Nephron progenitor cell (in vitro differentiated cells): ENCODE measurements at regions not wholly inside any gene's neighbourhood (a gene's known extent, or its start where the extent isn't known, plus 50 kb on each side); places are given as distances from the start of the nearest gene placed in this dataset.

ENCODE experiments used
- DNase-seq: peaks from one replicate; pipeline ENCODE4 v3.0.0; 2021
- H3K27ac Mint-ChIP-seq: 2 replicates; pipeline ENCODE4 v1.8.0; 2021; ENCODE audit warnings: mild to moderate bottlenecking, moderate library complexity, mixed read lengths
- H3K27me3 Mint-ChIP-seq: 2 replicates; pipeline ENCODE4 v1.8.0; 2021; ENCODE audit warnings: mild to moderate bottlenecking, low read depth, mixed read lengths; ENCODE audit not compliant: poor library complexity
- H3K36me3 Mint-ChIP-seq: 2 replicates; pipeline ENCODE4 v1.8.0; 2021; ENCODE audit warnings: low read depth, mixed read lengths
- H3K4me1 Mint-ChIP-seq: 2 replicates; pipeline ENCODE4 v1.8.0; 2021; ENCODE audit warnings: mixed read lengths
- H3K4me3 Mint-ChIP-seq: 2 replicates; pipeline ENCODE4 v1.8.0; 2021; ENCODE audit warnings: mild to moderate bottlenecking, moderate library complexity, mixed read lengths
- H3K9me3 Mint-ChIP-seq: 2 replicates; pipeline ENCODE4 v1.8.0; 2021; ENCODE audit warnings: mild to moderate bottlenecking, moderate library complexity, mixed read lengths
- TF ChIP-seq, protein P1 (sequence below): fragments of 200-600 bp; sonication (generic); IDR thresholded peaks from 2 replicates; pipeline ENCODE4 v1.5.0; 2021; ENCODE audit warnings: antibody characterized with exemption

DNA sequence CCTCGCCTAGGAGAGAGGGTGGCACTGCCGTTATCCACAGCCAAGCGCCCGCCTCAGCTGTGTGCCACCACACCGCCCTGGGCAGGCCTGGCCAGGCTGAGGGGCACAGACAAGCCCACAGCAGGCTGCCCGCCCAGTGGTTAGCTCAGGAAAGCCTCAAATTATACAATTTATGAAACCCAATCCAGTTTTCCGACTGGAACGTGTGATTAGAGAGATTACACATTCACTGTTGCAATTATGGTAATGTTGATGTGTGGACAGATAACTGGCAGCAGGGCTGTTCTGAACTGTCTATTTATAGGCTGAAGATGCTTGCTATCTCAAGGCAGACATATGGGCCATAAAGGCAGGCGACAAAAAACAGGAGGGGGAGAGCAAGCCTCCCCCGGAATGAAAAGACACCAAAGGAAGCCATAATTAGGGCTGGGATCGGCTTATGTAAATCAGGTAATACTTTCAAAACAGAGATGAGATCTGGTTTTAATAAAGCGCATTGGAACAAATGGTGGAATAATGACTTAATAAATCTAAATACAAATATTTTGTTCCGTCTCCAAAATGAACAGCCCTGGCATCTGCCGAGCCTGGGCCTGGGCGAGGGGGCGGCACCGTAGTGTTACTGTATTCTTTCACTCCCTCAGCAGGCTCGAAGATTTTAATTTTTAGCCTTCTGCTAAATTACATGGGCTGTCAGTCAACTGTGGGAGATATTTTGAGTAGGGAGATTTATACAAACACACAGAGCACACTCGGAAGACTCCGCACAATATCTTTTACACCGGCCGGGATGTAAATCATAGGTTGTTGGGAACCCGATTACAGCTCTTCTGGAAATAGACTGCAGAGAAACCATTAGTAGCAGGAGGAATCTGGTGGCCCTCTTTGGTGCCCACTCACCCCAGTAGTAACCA lies 103.1 kb upstream of the TLE3 start:
- peaks cover 18% of the 10 kb centered on the region for H3K27me3 Mint-ChIP-seq
- TF ChIP-seq, protein P1, sequence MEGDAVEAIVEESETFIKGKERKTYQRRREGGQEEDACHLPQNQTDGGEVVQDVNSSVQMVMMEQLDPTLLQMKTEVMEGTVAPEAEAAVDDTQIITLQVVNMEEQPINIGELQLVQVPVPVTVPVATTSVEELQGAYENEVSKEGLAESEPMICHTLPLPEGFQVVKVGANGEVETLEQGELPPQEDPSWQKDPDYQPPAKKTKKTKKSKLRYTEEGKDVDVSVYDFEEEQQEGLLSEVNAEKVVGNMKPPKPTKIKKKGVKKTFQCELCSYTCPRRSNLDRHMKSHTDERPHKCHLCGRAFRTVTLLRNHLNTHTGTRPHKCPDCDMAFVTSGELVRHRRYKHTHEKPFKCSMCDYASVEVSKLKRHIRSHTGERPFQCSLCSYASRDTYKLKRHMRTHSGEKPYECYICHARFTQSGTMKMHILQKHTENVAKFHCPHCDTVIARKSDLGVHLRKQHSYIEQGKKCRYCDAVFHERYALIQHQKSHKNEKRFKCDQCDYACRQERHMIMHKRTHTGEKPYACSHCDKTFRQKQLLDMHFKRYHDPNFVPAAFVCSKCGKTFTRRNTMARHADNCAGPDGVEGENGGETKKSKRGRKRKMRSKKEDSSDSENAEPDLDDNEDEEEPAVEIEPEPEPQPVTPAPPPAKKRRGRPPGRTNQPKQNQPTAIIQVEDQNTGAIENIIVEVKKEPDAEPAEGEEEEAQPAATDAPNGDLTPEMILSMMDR, result no peak
- peaks cover 71% of the 10 kb centered on the region for H3K4me1 Mint-ChIP-seq

DNA sequence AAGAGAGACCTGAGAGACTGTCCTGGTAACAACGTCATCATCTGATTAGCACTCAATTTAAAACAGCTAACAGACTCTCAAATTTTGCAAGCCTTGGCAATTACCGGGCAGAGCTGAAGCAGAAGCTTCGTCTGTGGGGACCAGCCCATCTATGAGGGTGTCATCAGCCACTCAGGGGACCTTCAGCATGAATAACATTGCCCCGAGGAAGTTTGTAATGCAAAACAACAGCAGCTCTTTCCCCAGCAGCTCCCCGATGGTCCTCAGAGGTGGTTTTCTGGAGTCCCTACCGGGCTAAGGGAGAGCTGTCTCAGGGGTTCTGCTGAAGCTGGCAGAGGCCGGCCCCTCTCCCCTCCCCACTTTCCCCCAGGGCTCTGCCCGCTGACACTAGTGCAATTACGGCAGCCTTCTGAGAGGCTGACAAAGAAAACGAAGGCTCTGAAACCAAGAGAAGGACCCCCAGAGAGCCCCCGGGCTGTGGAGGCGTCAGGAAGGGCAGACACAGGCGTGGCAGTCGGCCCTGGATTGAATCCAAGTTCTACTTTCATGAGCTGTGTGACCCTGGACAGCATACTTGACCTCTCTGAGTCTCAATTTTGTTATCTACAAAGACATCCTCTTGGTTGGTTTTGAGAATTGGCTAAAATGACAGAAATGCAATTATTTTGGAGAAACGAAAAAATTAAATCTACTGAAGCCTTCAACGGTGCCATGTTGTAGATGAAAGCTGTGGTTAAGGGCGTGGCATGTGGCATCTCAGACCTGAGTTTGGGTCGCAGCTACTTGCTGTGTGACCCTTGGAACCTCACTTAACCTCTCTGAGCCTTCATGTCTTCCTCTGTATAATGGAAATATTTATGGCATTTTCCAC lies 102.1 kb upstream of the TLE3 start:
- H3K27me3 Mint-ChIP-seq, result peaks cover 17% of the 10 kb centered on the region
- no peak overlapping the region for H3K4me3 Mint-ChIP-seq
- no peaks in the 10 kb centered on the region for H3K9me3 Mint-ChIP-seq
- DNase-seq, result no peak
- H3K27ac Mint-ChIP-seq, result no peak overlapping the region
- TF ChIP-seq, protein P1, result no peak
- H3K36me3 Mint-ChIP-seq, result no peaks in the 10 kb centered on the region
- H3K4me1 Mint-ChIP-seq, result peaks cover 72% of the 10 kb centered on the region

More for the DNA sequence above, 103.1 kb upstream of the TLE3 start:
- no peaks in the 10 kb centered on the region for H3K36me3 Mint-ChIP-seq
- no peak overlapping the region for H3K27ac Mint-ChIP-seq
- no peak overlapping the region for H3K4me3 Mint-ChIP-seq
- no peaks in the 10 kb centered on the region for H3K9me3 Mint-ChIP-seq
- no peak for DNase-seq

DNA sequence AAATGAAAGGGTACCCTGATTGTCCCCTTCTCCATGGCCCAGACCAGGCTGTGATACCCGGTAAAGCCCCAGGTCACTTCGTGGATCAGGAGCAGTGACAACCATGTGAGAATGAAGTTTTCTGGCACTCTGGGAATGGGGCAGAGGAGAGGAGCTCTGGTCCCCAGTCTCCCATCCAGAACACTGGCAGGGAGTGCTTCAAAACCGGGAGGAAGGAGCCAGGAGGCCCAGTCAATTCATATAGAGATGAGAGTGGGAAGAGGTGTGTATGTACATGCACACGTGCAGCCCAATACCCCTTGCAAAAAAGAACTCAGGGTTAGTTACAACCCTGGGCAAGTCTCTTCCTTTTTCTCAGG lies 101.4 kb upstream of the TLE3 start:
- DNase-seq, result no peak
- Mint-ChIP-seq H3K4me1 (peaks cover 71% of the 10 kb centered on the region), H3K27me3 (peaks cover 17% of the 10 kb centered on the region), H3K27ac (no peak overlapping the region), H3K4me3 (no peak overlapping the region), H3K36me3 (no peaks in the 10 kb centered on the region), H3K9me3 (no peaks in the 10 kb centered on the region)
- TF ChIP-seq, protein P1, result no peak

DNA sequence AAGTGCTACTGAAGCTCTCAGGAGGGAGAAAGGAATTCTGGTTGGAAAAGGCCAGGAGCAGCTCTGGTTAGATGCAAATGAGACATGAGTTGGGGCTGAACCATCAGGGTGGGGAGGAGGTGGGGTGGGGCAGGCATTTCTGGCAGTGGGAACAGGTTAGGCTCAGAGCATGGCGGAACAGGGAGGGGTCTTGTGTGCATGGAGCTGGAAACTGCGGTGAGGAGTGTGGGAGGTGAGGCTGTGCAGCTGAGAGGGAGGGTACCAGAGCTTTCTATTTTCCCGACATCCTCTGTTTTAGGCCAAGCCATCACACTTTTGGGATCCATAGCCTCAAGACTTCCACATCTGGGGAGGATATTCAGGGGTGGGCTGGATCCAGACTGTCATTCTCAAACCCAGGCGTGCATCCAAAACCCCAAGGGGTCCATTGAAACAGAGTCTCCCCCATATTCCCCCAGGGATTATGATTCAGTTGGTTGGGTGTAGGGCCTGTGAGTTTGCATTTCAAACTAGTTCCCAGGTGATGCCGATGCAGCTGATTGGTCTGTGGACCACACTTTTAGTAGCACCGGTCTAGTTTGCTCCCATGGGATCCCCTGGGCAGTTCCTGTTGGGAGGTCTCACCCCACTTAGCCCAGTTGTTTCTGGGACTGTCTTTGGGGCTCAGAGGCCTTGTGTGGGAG lies 100.9 kb upstream of the TLE3 start:
- Mint-ChIP-seq H3K27me3 (peaks cover 21% of the 10 kb centered on the region), H3K4me3 (no peak overlapping the region), H3K9me3 (no peaks in the 10 kb centered on the region), H3K36me3 (no peaks in the 10 kb centered on the region), H3K4me1 (peaks cover 74% of the 10 kb centered on the region), H3K27ac (no peak overlapping the region)
- DNase-seq, result no peak
- TF ChIP-seq, protein P1, result no peak

DNA sequence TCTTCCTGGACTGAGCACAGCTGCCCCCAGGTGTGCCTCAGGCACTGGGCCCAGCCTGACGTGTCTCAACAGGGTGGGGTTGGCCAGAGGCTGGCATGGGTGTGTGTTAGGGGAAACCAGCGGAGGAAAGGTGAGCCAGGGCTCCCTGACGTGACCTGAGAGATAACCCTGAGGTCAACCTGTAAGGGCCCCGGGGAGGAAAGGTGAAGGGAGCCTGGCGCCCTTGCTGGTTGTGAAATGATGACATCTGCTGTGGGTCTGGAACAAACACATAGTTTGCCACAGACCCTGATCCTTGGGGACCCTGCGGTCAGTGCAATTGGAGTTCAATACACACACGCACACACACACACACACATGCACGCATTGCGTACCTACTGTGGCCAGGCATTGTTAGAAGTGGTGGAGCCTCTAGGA lies 100.2 kb upstream of the TLE3 start:
- no peak overlapping the region for H3K4me3 Mint-ChIP-seq
- peaks cover 80% of the 10 kb centered on the region for H3K4me1 Mint-ChIP-seq
- TF ChIP-seq, protein P1, result no peak
- H3K36me3 Mint-ChIP-seq, result no peaks in the 10 kb centered on the region
- H3K9me3 Mint-ChIP-seq, result no peaks in the 10 kb centered on the region
- DNase-seq, result no peak
- H3K27me3 Mint-ChIP-seq, result peaks cover 18% of the 10 kb centered on the region
- no peak overlapping the region for H3K27ac Mint-ChIP-seq
